NCI-H1417 (cell line): ENCODE measurements at regions not wholly inside any gene's neighbourhood (a gene's known extent, or its start where the extent isn't known, plus 50 kb on each side); places are given as distances from the start of the nearest gene placed in this dataset.
A peak's percentile ranks its signal among the peaks of the same experiment; 100 is the strongest.

Source experiments
- DNase-seq, 3 experiments: peaks; one replicate each; lab custom pipeline; 2025; lab: John Stamatoyannopoulos, UW

- no peak for DNase-seq
Measured at GRCh38 chr13:48888613-48889012, 87.1 kb upstream of the FNDC3A start.

- DNase-seq = no peak
Measured at GRCh38 chr13:48890391-48890790, 85.3 kb upstream of the FNDC3A start.

DNA sequence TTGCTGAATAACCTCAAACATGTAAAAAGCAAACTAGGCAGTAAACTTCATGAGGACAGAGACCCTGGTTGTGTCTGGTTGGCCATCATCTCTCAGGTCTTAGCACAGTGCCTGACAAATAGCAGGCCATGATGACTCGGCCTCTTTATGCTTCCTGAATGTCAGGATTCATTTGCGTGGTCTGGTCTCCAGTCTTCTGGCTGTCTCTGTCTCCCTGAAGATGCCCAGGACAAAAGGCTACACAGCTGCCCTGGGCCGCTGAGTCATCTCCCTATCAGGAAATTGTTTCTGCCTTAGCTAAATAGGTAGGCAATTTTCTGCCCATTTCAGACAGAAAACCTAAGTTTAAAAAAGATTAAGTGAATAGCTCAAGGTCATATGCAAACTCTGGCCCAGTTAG, 84.1 kb upstream of the FNDC3A start:
- DNase-seq = no peak

DNA sequence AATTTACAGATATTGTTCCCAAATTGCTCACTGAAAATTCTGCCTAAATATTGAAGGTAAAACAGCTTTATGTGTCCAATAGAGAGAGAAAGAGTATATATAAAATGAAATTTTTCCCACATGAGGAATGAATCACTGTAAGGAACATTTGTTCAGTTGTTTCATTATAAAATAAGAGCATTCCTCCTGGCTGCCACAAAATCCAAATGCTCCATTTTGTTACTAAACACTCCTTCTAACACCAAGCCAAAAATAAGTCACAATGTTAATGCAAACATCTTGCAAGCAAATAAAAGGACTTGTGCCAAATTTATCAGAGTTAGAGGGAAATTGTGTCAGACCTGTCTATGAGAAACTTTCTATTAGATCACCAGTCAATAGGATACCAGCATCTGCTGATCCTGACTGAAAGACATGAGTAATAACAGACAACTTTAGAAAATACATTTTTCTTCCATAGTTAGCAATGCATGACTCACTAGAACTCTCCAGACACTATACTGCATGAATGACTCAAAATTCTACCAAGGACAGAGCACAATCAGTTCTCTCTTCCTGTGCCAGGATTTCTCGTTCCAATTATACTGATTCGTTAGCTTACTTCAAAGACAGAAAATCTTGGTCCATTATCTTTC, 83.5 kb upstream of the FNDC3A start:
- DNase-seq = no peak

GRCh38 chr13:48892688-48893075, 83.0 kb upstream of the FNDC3A start:
- no peak for DNase-seq

DNA sequence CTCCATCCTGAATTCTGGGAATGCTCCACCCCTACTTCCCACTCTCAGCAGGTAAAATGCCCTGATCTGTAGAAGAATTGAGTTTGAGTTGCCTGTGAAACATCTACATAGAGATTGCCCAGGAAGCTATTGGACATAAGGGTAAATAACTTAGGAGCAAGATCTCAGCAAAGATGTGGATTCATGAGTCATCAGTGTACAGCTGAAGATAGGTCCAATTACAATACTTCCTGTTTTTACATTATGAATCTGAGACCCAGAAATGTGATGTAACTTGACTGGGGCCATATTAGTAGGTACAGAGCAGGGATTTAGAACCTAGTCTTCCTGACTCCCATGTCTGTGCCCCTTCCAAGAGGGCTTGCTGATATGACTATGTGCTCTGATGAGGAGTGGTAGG, 79.4 kb upstream of the FNDC3A start:
- DNase-seq = no peak

DNA sequence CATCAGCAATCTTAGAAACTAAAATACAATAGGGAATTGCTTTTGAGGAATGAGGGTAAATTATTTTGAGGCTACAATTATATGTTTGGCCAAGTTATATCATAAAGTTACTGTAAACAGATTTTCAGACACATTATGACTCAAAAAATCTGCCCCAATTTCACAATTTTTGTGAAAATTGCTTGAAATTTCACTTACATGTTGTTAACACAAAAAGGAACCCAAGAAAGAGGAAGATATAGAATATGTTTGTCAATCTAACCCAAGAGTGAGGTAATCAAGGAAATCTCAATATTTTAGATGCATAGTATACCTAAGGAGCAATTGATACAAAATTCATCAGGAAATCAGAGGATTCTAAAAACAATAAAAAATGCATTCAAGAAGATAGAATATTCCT, 73.9 kb upstream of the FNDC3A start:
- no peak for DNase-seq

DNA sequence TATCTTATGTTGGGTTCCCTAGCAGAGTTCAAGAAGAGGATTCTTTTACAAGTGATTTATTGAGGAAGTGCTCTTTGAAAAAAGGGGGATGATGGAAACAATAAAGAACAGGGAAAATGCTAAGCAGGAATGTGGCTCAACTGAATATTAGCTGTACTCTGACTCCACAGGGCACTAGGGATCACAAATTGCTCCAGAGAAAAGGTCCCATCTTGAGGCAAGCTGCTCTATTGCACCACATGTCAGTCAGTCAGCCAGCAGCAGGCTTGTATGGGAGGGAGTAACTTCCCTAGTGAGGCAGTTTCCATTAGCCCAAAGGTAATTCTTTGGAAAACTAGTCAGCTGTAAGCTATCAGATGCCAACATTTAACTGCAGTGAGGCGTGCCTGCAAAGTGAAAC, 73.3 kb upstream of the FNDC3A start:
- DNase-seq = peak in 1 of 3 experiments; percentile 0

GRCh38 chr13:48904668-48905290, 70.9 kb upstream of the FNDC3A start:
- no peak for DNase-seq

GRCh38 chr13:48906200-48906599, 69.5 kb upstream of the FNDC3A start:
- DNase-seq = no peak

DNA sequence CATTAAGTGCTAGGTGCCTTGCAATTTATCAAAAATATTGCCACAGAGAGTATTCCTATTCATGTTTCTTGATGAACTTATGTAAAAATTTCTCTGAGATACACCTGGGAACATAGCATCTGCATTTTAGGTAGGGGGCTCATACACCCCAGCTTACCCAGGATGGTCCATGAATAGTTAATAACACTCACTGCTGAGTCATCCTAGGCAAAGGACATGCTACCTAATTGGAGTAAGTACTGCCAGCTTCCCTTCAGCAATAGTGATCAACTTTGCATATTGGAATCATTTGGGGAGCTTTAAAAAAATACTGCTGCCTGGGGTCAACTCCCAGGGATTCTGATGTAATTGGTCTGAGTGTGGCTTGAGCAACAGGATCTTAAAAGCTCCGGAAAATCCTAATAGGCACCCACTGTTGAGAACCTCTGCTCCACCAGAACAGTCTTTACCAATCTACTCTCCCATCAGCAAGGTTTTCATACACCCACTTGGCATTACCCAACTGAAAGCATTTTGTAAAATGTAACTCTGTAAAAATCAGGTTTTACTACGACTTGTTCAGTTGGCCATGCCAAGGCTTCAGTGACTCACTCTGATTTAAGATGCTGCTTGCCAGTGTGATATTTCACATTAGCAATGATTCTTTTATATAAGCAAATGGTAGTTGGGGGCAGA, 67.2 kb upstream of the FNDC3A start:
- no peak for DNase-seq

GRCh38 chr13:48909056-48909389, 66.7 kb upstream of the FNDC3A start:
- DNase-seq = no peak

DNA sequence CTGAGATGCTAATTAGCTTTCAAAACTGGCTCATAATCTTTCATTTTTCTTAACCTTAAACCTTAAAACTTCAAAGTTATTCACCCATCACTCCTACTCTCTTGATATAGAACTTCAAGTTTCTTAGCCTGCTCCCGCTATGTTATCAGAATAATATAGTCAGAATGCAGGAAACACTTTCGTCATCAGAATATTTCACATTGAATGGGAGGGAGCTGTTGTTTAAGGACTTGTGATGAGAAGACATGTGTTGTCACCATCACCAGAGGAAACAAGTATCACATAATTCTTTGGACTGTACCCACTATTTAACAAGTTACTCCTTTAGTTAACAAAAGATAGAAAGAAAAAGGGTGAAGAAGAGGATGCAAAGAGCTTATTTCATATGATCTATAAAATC, 65.0 kb upstream of the FNDC3A start:
- DNase-seq = no peak

DNA sequence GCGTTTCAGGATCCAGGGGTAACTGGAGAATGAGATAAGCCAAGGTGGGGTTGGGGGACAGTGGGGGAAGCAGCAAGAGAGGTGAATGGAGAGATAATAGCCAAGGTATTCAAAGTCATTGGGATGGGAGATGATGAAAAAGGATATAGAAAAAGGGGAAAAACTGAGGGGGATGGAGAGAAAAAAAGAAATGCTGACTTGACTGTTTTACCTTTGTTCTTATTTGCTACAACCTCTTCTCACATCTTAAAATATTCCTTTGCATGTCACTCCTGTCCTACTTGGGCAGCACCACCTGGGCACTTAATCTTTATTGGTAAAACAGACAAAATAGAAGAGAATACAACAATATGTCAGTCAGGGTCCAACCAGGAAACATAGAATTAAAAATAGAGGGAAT, 56.0 kb upstream of the FNDC3A start:
- no peak for DNase-seq

DNA sequence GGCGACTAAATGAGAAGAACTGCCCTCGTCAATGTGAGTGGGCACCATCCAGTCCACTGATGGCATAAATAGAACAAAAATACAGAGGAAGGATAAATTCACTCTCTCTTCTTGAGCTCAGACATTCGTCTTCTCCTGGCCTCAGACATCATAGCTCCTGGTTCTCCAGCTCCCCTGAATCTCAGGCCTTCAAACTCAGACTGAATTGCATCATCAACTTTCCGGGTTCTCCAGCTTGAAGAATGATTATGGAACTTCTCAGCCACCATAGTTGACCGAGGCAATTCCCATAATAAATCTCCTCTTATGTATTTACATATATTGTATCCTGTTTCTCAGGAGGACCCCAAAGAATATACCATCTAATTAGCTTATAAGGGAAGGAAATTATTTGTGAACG, 55.0 kb upstream of the FNDC3A start:
- DNase-seq = no peak

- no peak for DNase-seq
Measured at GRCh38 chr13:48923376-48923775, 52.3 kb upstream of the FNDC3A start.

- DNase-seq = no peak
Measured at GRCh38 chr13:48925001-48925400, 50.7 kb upstream of the FNDC3A start.
